OCI-LY1 (cell line): ENCODE measurements at regions not wholly inside any gene's neighbourhood (a gene's known extent, or its start where the extent isn't known, plus 50 kb on each side); places are given as distances from the start of the nearest gene placed in this dataset.
"Not testable (repeated sequence)": the region's sequence is repeated elsewhere in the genome, so short reads cannot be mapped to it uniquely, and the experiment has no call there.

Experiments used
- H2AFZ ChIP-seq: fragments of 200-600 bp; sonication (generic), shearing (Covaris generic); 2 replicates; pipeline ENCODE4 v1.6.0; 2014; ENCODE audit warnings: antibody characterized with exemption, mild to moderate bottlenecking, low read length
- H3F3A ChIP-seq: fragments of 200-600 bp; sonication (generic), shearing (Covaris generic); 2 replicates; pipeline ENCODE4 v1.6.0; 2014; ENCODE audit warnings: mild to moderate bottlenecking, antibody characterized with exemption, low read length, moderate library complexity; ENCODE audit not compliant: insufficient read depth
- H3K27ac ChIP-seq: fragments of 200-600 bp; sonication (generic); 2 replicates; pipeline ENCODE4 v1.5.1; 2014; ENCODE audit warnings: low read length, mixed run types, mild to moderate bottlenecking, low read depth; ENCODE audit not compliant: poor library complexity, severe bottlenecking
- H3K27me3 ChIP-seq: fragments of 200-600 bp; sonication (generic); 2 replicates; pipeline ENCODE4 v1.6.0; 2014; ENCODE audit warnings: antibody characterized with exemption, mild to moderate bottlenecking, low read length, moderate library complexity; ENCODE audit not compliant: insufficient read depth
- H3K36me3 ChIP-seq: fragments of 200-600 bp; sonication (generic); 2 replicates; pipeline ENCODE4 v1.6.1; 2014; ENCODE audit warnings: mild to moderate bottlenecking, antibody characterized with exemption, low read length, moderate library complexity, mixed read lengths; ENCODE audit not compliant: insufficient read depth
- H3K4me1 ChIP-seq: fragments of 200-600 bp; sonication (generic); 2 replicates; pipeline ENCODE4 v1.5.1; 2014; ENCODE audit warnings: mild to moderate bottlenecking, low read length, moderate library complexity; ENCODE audit not compliant: insufficient read depth, severe bottlenecking
- H3K4me2 ChIP-seq: fragments of 200-600 bp; sonication (generic), shearing (Covaris generic); 2 replicates; pipeline ENCODE4 v1.6.1; 2014; ENCODE audit warnings: low read length
- H3K4me3 ChIP-seq: fragments of 200-600 bp; sonication (generic); 2 replicates; pipeline ENCODE4 v1.5.1; 2014; ENCODE audit warnings: low read length, low read depth, mild to moderate bottlenecking, mixed read lengths; ENCODE audit not compliant: poor library complexity, severe bottlenecking
- H3K79me2 ChIP-seq: fragments of 200-600 bp; shearing (Covaris generic); 2 replicates; pipeline ENCODE4 v1.6.1; 2016; ENCODE audit warnings: mixed run types, low read length, mixed read lengths; ENCODE audit not compliant: insufficient read depth
- H3K9ac ChIP-seq: fragments of 200-600 bp; sonication (generic), shearing (Covaris generic); 2 replicates; pipeline ENCODE4 v1.6.1; 2014; ENCODE audit warnings: mild to moderate bottlenecking, low read length, mixed read lengths
- H3K9me2 ChIP-seq: fragments of 200-600 bp; sonication (generic), shearing (Covaris generic); 2 replicates; pipeline ENCODE4 v1.6.1; 2014; ENCODE audit warnings: low read depth, mild to moderate bottlenecking, low read length, mixed read lengths
- H3K9me3 ChIP-seq: fragments of 200-600 bp; shearing (Covaris generic); 2 replicates; pipeline ENCODE4 v1.6.1; 2014; ENCODE audit warnings: low read length, mixed read lengths
- H4K20me1 ChIP-seq: fragments of 200-600 bp; sonication (generic), shearing (Covaris generic); 2 replicates; pipeline ENCODE4 v1.6.0; 2016; ENCODE audit warnings: mild to moderate bottlenecking, low read length; ENCODE audit not compliant: insufficient read depth
- EZH2 ChIP-seq: fragments of 200-600 bp; sonication (generic), shearing (Covaris generic); IDR thresholded peaks from 2 replicates; pipeline ENCODE4 v1.8.0; 2017; ENCODE audit warnings: borderline replicate concordance, mixed run types, mild to moderate bottlenecking, antibody characterized with exemption, low read length, moderate library complexity, mixed read lengths
- TF ChIP-seq, protein P1 (sequence below): fragments of 200-600 bp; sonication (generic), shearing (Covaris generic); IDR thresholded peaks from 2 replicates; pipeline ENCODE4 v1.5.1; 2017; ENCODE audit warnings: mild to moderate bottlenecking, antibody characterized with exemption, low read length, moderate library complexity, mixed read lengths

DNA sequence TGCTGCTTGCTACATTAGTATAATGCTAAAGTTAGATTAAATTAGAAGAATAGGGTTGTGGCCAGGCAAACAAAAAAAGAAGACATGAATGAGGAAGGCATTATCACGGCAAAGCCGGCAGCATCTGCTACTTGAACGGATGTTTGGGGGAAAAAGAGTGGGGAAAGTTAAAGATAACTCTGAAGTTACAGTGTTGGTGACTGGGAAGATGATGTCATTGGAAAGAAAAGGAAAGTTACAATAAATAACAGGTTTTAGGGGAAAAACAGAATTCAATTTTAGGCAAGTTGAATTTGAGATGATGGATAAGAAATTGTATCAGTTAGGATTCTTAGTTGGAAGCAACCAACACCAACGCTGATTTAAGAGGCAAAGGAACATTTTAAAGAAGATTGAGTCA lies 74.2 kb upstream of the NRN1 start:
- Histone ChIP-seq H2AFZ (no peak overlapping the region), H3K9me3 (0 out of 2 replicates have a peak, but pooled peaks cover 6% of the 10 kb centered on the region), H3K27me3 (no peaks in the 10 kb centered on the region; the same call in 1 of the 2 replicates), H3K9me2 (peaks cover 3% of the 10 kb centered on the region; the same call in 1 of the 2 replicates), H3K36me3 (no peaks in the 10 kb centered on the region), H4K20me1 (no peaks in the 10 kb centered on the region), H3K4me3 (no peak overlapping the region), H3K27ac (no peak overlapping the region), H3K79me2 (no peaks in the 10 kb centered on the region), H3K4me2 (no peak overlapping the region), H3K9ac (no peak overlapping the region), H3K4me1 (no peaks in the 10 kb centered on the region), H3F3A (no peaks in the 10 kb centered on the region)
- TF ChIP-seq, protein P1, sequence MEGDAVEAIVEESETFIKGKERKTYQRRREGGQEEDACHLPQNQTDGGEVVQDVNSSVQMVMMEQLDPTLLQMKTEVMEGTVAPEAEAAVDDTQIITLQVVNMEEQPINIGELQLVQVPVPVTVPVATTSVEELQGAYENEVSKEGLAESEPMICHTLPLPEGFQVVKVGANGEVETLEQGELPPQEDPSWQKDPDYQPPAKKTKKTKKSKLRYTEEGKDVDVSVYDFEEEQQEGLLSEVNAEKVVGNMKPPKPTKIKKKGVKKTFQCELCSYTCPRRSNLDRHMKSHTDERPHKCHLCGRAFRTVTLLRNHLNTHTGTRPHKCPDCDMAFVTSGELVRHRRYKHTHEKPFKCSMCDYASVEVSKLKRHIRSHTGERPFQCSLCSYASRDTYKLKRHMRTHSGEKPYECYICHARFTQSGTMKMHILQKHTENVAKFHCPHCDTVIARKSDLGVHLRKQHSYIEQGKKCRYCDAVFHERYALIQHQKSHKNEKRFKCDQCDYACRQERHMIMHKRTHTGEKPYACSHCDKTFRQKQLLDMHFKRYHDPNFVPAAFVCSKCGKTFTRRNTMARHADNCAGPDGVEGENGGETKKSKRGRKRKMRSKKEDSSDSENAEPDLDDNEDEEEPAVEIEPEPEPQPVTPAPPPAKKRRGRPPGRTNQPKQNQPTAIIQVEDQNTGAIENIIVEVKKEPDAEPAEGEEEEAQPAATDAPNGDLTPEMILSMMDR = no peak
- TF ChIP-seq EZH2 = no peak

DNA sequence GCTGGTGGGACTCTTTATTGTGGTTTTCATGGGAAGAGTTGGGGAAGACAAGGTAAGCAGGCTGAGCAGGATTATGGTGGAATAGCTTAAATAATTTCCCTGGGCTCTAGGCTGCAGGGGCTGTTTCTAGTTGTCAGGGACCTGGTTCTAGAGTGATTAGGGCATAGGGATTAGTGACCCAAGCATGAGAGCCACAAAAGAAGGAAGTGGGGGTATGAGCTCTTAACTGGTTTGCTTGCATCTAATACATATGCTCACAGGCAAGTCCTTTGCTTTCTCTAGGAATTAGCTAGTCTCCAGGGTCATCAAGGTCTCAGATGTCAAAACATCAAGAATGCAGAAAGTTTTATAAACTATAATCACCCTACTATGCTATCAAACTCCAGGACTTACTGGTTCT lies 67.5 kb upstream of the NRN1 start:
- Histone ChIP-seq H3F3A (no peaks in the 10 kb centered on the region), H3K9me3 (no peaks in the 10 kb centered on the region), H3K9me2 (peaks cover 3% of the 10 kb centered on the region; the same call in 1 of the 2 replicates), H3K36me3 (no peaks in the 10 kb centered on the region; the same call in 1 of the 2 replicates), H3K79me2 (no peaks in the 10 kb centered on the region), H3K27ac (no peak overlapping the region), H3K9ac (no peak overlapping the region), H3K27me3 (no peaks in the 10 kb centered on the region), H3K4me2 (no peak overlapping the region), H3K4me1 (no peaks in the 10 kb centered on the region), H2AFZ (no peak overlapping the region), H4K20me1 (no peaks in the 10 kb centered on the region), H3K4me3 (no peak overlapping the region)
- TF ChIP-seq, protein P1 = no peak
- no peak for TF ChIP-seq EZH2

DNA sequence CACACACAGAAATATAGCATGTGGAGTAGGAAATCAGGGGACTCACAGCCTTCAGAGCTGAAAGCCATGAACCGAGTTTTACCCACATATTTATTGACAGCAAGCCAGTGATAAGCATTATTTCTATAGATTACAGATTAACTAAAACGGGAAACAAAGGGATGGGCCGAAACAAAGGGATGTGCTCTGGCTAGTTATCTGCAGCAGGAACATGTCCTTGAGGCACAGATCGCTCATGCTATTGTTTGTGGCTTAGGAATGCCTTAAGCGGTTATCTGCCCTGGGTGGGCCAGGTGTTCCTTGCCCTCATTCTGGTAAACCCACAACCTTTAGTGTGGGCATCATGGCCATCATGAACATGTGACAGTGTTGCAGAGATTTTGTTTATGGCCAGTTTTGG lies 61.4 kb upstream of the NRN1 start:
- not testable (repeated sequence) for H3K4me1 ChIP-seq, H3K9ac ChIP-seq, H3K36me3 ChIP-seq, H3F3A ChIP-seq, H3K27me3 ChIP-seq, H3K4me3 ChIP-seq, H2AFZ ChIP-seq, H3K27ac ChIP-seq, H3K9me2 ChIP-seq, H4K20me1 ChIP-seq, H3K79me2 ChIP-seq, H3K9me3 ChIP-seq, H3K4me2 ChIP-seq

DNA sequence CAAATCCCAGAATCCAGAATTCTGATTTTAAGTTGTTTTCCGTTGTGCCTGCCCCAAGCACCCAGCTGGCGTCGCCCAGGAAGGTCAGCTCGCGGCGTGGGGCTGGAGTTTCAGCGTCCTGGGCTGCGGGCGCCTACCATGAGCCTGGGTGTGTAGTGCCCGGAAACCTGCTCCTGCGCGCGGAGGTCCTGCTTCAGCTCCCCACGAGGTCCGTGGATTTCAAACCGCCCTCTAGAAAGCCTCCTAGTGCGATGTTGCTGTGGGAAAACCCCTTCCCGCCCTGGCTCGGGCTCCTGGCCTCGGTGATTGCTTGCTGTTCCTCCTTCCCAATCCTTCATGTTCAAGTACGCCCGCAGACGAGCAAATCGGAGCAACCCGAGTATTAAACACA lies 51.3 kb upstream of the NRN1 start:
- H4K20me1 ChIP-seq = no peaks in the 10 kb centered on the region
- no peak overlapping the region for H2AFZ ChIP-seq
- no peaks in the 10 kb centered on the region for H3F3A ChIP-seq
- no peak overlapping the region for H3K9ac ChIP-seq
- TF ChIP-seq EZH2 = no peak
- TF ChIP-seq, protein P1 = no peak
- H3K27ac ChIP-seq = no peak overlapping the region
- no peaks in the 10 kb centered on the region for H3K9me2 ChIP-seq
- H3K4me1 ChIP-seq = no peaks in the 10 kb centered on the region
- no peaks in the 10 kb centered on the region for H3K79me2 ChIP-seq
- H3K4me2 ChIP-seq = no peak overlapping the region
- H3K27me3 ChIP-seq = no peaks in the 10 kb centered on the region; the same call in 1 of the 2 replicates
- peaks cover 4% of the 10 kb centered on the region; the same call in 1 of the 2 replicates for H3K9me3 ChIP-seq
- no peaks in the 10 kb centered on the region for H3K36me3 ChIP-seq
- H3K4me3 ChIP-seq = no peak overlapping the region
